HG03469 (cell line): ENCODE measurements at regions not wholly inside any gene's neighbourhood (a gene's known extent, or its start where the extent isn't known, plus 50 kb on each side); places are given as distances from the start of the nearest gene placed in this dataset.

Experiments used
- ATAC-seq: cut with Tn5 transposase; IDR thresholded peaks from one replicate; pipeline ENCODE4 v1.9.1; 2021; ENCODE audit warnings: mild to moderate bottlenecking, moderate library complexity, moderate number of reproducible peaks; ENCODE audit not compliant: unreplicated experiment

- no peak for ATAC-seq
These were observed 443.0 kb downstream of the GPM6A start for GRCh38 chr4:175369087-175369486.

GRCh38 chr4:175371091-175371490 lies 441.0 kb downstream of the GPM6A start:
- ATAC-seq, result no peak

GRCh38 chr4:175373031-175373430 lies 439.0 kb downstream of the GPM6A start:
- ATAC-seq, result no peak

- ATAC-seq, result no peak
These were observed 437.6 kb downstream of the GPM6A start for GRCh38 chr4:175374459-175374858.

GRCh38 chr4:175376287-175376977 lies 435.6 kb downstream of the GPM6A start:
- ATAC-seq, result no peak

GRCh38 chr4:175377203-175377602 lies 434.9 kb downstream of the GPM6A start:
- no peak for ATAC-seq

- ATAC-seq, result no peak
These were observed 433.7 kb downstream of the GPM6A start for GRCh38 chr4:175378372-175378771.

- no peak for ATAC-seq
These were observed 431.2 kb downstream of the GPM6A start for GRCh38 chr4:175380841-175381240.

GRCh38 chr4:175385797-175386196 lies 426.3 kb downstream of the GPM6A start:
- ATAC-seq, result no peak

- ATAC-seq, result no peak
These were observed 425.1 kb downstream of the GPM6A start for GRCh38 chr4:175386776-175387507.

GRCh38 chr4:175394208-175394607 lies 417.9 kb downstream of the GPM6A start:
- ATAC-seq, result no peak

GRCh38 chr4:175405961-175406360 lies 406.1 kb downstream of the GPM6A start:
- ATAC-seq, result no peak

- ATAC-seq, result no peak
These were observed 404.1 kb downstream of the GPM6A start for GRCh38 chr4:175407926-175408325.

GRCh38 chr4:175411251-175411650 lies 400.8 kb downstream of the GPM6A start:
- no peak for ATAC-seq

GRCh38 chr4:175412161-175412560 lies 399.9 kb downstream of the GPM6A start:
- ATAC-seq, result no peak

- no peak for ATAC-seq
These were observed 399.3 kb downstream of the GPM6A start for GRCh38 chr4:175412746-175413145.

GRCh38 chr4:175413561-175413960 lies 398.5 kb downstream of the GPM6A start:
- ATAC-seq, result no peak

GRCh38 chr4:175414602-175415001 lies 397.5 kb downstream of the GPM6A start:
- ATAC-seq, result no peak

- ATAC-seq, result no peak
These were observed 393.5 kb downstream of the GPM6A start for GRCh38 chr4:175418516-175418915.

- ATAC-seq, result no peak
These were observed 392.8 kb downstream of the GPM6A start for GRCh38 chr4:175419236-175419718.

GRCh38 chr4:175421506-175421905 lies 390.6 kb downstream of the GPM6A start:
- ATAC-seq, result no peak

- no peak for ATAC-seq
These were observed 389.7 kb downstream of the GPM6A start for GRCh38 chr4:175422331-175422730.
